ENCODE measurements at regions not wholly inside any gene's neighbourhood (a gene's known extent, or its start where the extent isn't known, plus 50 kb on each side); places are given as distances from the start of the nearest gene placed in this dataset.

DNA sequence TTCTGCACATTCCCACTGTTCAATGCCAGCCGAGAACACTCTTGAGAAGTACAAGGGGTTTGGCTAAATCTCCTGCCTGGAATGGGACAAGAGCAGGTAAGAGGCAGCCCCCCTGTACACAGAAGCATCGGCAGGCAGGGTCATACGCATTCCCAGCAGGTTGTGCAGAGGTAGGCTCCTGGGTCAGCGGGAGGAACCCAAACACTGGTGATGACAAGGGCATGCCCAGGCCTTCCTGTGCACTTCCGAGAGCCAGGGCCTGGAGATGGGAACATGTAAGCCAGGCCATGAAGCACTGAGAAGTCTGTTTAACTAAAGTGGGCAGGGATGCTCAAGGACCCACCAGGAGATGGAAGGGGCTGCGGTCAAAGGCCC is 130.3 kb upstream of the CHST15 start:
- in situ Hi-C loops (cut with MboI) = loop anchor here (10.0 kb wide), 1 partner anchor 379 kb away; no protein-coding TSS in a partner anchor
- RAD21 ChIA-PET (ENCODE audit: unreplicated experiment) = interaction anchor here (1.0 to 3.2 kb wide), 2 partner anchors 10 to 62 kb away, joined by 3 to 18 read pairs; no protein-coding TSS in a partner anchor

DNA sequence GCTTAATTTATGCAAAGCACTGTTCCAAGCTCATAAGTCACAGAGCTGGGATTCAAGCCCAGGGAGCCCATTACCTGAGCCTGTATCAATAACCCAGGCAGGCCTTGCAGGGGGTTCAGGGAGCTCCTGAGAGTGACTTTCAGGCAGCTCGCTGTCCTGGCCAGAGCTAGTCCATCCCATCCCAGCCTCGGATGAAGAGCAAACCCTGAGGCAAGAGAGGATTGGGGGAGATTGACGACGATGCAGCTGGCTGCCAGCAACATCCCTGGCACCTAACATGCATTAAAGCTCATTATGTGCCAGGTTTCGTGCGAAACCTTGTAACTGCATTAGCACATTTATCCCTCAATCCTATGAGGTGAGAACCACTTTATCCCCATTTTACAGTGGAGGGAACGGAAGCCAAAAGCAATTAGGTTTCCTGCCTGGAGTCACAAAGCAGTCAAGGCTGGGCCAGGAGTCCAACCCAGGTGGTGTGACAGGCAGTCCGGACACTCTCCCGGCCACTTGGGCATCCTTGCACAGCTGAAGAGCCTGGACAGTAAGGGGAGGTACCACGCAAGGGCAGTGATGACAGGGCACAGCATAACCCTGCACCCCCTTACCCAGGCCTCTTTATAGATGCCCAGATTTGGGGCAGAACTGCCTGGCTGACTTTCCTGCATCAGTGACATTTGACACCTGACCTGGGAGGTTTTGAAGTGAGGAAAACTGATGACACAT is 129.8 kb upstream of the CHST15 start:
- Histone ChIP-seq H3K36me3 (ENCODE audit: control insufficient read depth in 2 of 2, insufficient read depth in 2 of 2, low read length in 1 of 2) (no peaks in the 10 kb centered on the region), H3K4me2 (ENCODE audit: control insufficient read depth, insufficient read depth) (no peak overlapping the region), H4K20me1 (ENCODE audit: control insufficient read depth, insufficient read depth) (no peaks in the 10 kb centered on the region), H3K27me3 (replicated peaks in 1 of 2; ENCODE audit: control insufficient read depth in 2 of 2, insufficient read depth in 2 of 2, low read length in 1 of 2) (no peaks in the 10 kb centered on the region), H3K9ac (ENCODE audit: control insufficient read depth, insufficient read depth, low read length) (no peak overlapping the region), H3K9me3 (replicated peaks; ENCODE audit: control insufficient read depth, insufficient read depth, low read length) (no peaks in the 10 kb centered on the region), H3K27ac (ENCODE audit: control insufficient read depth, insufficient read depth) (no peak overlapping the region), H3K4me1 (ENCODE audit: control insufficient read depth, insufficient read depth, low read length) (peaks cover 31% of the 10 kb centered on the region), H2AFZ (ENCODE audit: control insufficient read depth, low read depth, low read length) (no peak overlapping the region), H3K4me3 (no peak overlapping the region), H3K79me2 (ENCODE audit: control insufficient read depth, insufficient read depth, low read length) (no peaks in the 10 kb centered on the region)
- intact Hi-C loops (cut with micrococcal nuclease; ENCODE audit: unreplicated experiment) = loop anchor here (5.0 to 10.0 kb wide), 3 partner anchors 186 to 826 kb away; no protein-coding TSS in a partner anchor
- ChIA-PET POLR2A (interaction anchor here (1.8 kb wide), 1 partner anchor 63 kb away, joined by 9 read pairs; no protein-coding TSS in a partner anchor), SMC1A (ENCODE audit: uncharacterized antibody, unreplicated experiment) (interaction anchor here (0.7 to 2.8 kb wide), 8 partner anchors 9 to 227 kb away, joined by 3 to 13 read pairs (median 3); no protein-coding TSS in a partner anchor), RAD21 (ENCODE audit: unreplicated experiment) (interaction anchor here (0.6 to 3.2 kb wide), 6 partner anchors 9 to 165 kb away, joined by 3 to 18 read pairs (median 6); no protein-coding TSS in a partner anchor), CTCF (interaction anchor here (0.6 to 2.1 kb wide), 8 partner anchors 12 to 229 kb away, joined by 3 to 6 read pairs (median 4); no protein-coding TSS in a partner anchor)
- TF ChIP-seq, protein P1, sequence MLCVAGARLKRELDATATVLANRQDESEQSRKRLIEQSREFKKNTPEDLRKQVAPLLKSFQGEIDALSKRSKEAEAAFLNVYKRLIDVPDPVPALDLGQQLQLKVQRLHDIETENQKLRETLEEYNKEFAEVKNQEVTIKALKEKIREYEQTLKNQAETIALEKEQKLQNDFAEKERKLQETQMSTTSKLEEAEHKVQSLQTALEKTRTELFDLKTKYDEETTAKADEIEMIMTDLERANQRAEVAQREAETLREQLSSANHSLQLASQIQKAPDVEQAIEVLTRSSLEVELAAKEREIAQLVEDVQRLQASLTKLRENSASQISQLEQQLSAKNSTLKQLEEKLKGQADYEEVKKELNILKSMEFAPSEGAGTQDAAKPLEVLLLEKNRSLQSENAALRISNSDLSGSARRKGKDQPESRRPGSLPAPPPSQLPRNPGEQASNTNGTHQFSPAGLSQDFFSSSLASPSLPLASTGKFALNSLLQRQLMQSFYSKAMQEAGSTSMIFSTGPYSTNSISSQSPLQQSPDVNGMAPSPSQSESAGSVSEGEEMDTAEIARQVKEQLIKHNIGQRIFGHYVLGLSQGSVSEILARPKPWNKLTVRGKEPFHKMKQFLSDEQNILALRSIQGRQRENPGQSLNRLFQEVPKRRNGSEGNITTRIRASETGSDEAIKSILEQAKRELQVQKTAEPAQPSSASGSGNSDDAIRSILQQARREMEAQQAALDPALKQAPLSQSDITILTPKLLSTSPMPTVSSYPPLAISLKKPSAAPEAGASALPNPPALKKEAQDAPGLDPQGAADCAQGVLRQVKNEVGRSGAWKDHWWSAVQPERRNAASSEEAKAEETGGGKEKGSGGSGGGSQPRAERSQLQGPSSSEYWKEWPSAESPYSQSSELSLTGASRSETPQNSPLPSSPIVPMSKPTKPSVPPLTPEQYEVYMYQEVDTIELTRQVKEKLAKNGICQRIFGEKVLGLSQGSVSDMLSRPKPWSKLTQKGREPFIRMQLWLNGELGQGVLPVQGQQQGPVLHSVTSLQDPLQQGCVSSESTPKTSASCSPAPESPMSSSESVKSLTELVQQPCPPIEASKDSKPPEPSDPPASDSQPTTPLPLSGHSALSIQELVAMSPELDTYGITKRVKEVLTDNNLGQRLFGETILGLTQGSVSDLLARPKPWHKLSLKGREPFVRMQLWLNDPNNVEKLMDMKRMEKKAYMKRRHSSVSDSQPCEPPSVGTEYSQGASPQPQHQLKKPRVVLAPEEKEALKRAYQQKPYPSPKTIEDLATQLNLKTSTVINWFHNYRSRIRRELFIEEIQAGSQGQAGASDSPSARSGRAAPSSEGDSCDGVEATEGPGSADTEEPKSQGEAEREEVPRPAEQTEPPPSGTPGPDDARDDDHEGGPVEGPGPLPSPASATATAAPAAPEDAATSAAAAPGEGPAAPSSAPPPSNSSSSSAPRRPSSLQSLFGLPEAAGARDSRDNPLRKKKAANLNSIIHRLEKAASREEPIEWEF (IDR thresholded peaks at IDR 0.05; ENCODE audit: insufficient replicate concordance, low read depth, low read length) = no peak
- 89% methylated on average over 10 of the region's 10 CpGs for WGBS (ENCODE audit: insufficient coverage, insufficient replicate concordance, low lambda C conversion rate, missing lambda C conversion rate)
- DNase-seq (ENCODE audit: low read depth, low spot score) (no peak), FAIRE-seq (no peak), ATAC-seq (no peak)
- BruUV-seq (replicated peaks) = no TSS peak
- in situ Hi-C loops (cut with MboI) = loop anchor here (10.0 kb wide), 1 partner anchor 378 kb away; no protein-coding TSS in a partner anchor

More for the DNA sequence above, 130.3 kb upstream of the CHST15 start:
- no peak for DNase-seq (ENCODE audit: low read depth, low spot score)
- H3K9ac ChIP-seq (ENCODE audit: control insufficient read depth, insufficient read depth, low read length) = no peak overlapping the region
- H3K36me3 ChIP-seq (ENCODE audit: control insufficient read depth in 2 of 2, insufficient read depth in 2 of 2, low read length in 1 of 2) = no peaks in the 10 kb centered on the region
- H4K20me1 ChIP-seq (ENCODE audit: control insufficient read depth, insufficient read depth) = no peaks in the 10 kb centered on the region
- SMC1A ChIA-PET (ENCODE audit: uncharacterized antibody, unreplicated experiment) = no interaction called here
- FAIRE-seq = no peak
- H3K4me2 ChIP-seq (ENCODE audit: control insufficient read depth, insufficient read depth) = no peak overlapping the region
- no peak overlapping the region for H3K4me3 ChIP-seq
- POLR2A ChIA-PET = no interaction called here
- CTCF ChIA-PET = interaction anchor here (1.0 kb wide), 1 partner anchor 56 kb away, joined by 4 read pairs; no protein-coding TSS in a partner anchor
- H2AFZ ChIP-seq (ENCODE audit: control insufficient read depth, low read depth, low read length) = no peak overlapping the region
- no peak for ATAC-seq
- no peaks in the 10 kb centered on the region for H3K9me3 ChIP-seq (replicated peaks; ENCODE audit: control insufficient read depth, insufficient read depth, low read length)
- no peaks in the 10 kb centered on the region for H3K79me2 ChIP-seq (ENCODE audit: control insufficient read depth, insufficient read depth, low read length)
- no TSS peak for BruUV-seq (replicated peaks)
- 100% methylated on average over 6 of the region's 6 CpGs for WGBS (ENCODE audit: insufficient coverage, insufficient replicate concordance, low lambda C conversion rate, missing lambda C conversion rate)
- intact Hi-C loops (cut with micrococcal nuclease; ENCODE audit: unreplicated experiment) = loop anchor here (5.0 to 10.0 kb wide), 3 partner anchors 186 to 826 kb away; no protein-coding TSS in a partner anchor
- peaks cover 31% of the 10 kb centered on the region for H3K4me1 ChIP-seq (ENCODE audit: control insufficient read depth, insufficient read depth, low read length)
- no peak overlapping the region for H3K27ac ChIP-seq (ENCODE audit: control insufficient read depth, insufficient read depth)
- no peaks in the 10 kb centered on the region for H3K27me3 ChIP-seq (replicated peaks in 1 of 2; ENCODE audit: control insufficient read depth in 2 of 2, insufficient read depth in 2 of 2, low read length in 1 of 2)
- TF ChIP-seq, protein P2, sequence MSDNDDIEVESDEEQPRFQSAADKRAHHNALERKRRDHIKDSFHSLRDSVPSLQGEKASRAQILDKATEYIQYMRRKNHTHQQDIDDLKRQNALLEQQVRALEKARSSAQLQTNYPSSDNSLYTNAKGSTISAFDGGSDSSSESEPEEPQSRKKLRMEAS (IDR thresholded peaks at IDR 0.05; ENCODE audit: low read depth, low read length) = no peak

Measured in GM12878 (cell line).